ENCODE measurements at regions not wholly inside any gene's neighbourhood (a gene's known extent, or its start where the extent isn't known, plus 50 kb on each side); places are given as distances from the start of the nearest gene placed in this dataset.

DNA sequence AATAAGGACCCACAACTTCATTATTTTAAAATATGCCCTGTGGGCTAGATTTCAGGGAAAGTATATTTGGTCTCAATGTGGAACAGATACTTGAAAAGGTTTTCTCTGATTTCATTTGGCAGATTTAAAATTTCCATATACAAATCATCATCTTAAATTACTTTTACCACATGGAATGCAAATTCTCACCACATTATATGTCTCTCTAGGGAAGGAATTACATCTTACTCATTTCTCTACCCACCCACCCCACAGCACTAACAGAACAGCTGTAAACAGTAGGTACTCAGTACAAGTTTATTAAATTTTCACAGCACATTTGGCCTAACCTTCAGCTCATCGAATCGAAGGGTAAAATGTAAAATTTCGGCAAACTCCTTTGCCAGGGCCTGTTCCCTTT lies 104.0 kb downstream of the CYRIA start:
- no peak for DNase-seq

DNA sequence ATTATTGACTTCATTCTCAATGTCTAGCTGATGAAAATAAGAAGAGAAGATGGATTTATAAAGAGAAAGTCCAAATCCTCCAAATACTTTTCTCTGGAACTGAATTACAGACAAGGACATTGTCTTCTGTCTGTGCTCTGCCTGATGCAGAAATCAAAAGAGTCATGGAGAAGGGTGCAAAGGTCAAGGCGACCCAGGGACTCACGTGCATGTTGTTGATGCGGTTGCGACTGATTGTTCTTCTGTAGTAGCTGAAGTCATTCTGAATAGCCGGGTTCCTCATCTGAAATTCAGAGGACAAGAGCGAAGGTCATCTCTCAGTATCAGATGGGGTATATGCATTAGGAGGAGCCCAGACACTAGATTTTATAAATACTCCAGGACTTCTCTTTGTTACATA lies 104.4 kb downstream of the CYRIA start:
- DNase-seq, result no peak

DNA sequence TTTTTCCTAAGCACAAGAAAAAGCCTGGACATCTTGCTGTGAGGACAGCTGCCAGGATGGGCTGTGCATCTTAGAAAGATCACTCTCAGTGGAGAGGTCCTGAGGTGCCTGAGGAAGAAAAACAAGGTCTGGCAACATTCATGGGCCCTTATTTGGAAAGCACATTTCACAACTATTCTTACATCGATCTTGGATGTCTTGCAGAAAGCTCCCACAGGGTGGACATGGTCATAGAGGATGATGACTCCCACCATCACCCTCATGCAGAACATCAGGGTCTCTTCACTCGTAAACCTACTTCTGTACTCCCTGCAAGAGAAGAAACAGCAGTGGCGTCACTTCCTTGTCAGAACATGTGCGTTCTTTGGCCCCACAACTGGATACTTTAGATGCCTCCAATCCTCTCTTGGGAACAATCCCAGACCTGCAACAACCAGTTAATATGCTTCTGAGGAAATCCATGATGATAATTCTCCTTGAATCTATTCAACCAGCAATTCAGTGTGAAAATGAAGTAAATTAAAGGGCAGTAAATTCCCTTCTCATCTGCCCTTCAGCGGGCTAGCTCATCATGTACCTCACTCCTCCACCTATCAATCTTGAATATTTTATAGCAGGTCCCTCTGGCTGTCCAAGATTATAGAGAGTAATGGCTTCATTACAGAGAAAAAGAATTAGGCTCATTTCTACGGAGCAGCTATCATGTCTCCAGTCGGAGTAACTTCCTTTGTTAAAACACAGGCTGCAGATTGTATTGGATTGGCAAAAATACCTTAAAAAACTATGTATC lies 106.2 kb downstream of the CYRIA start:
- DNase-seq, result no peak

DNA sequence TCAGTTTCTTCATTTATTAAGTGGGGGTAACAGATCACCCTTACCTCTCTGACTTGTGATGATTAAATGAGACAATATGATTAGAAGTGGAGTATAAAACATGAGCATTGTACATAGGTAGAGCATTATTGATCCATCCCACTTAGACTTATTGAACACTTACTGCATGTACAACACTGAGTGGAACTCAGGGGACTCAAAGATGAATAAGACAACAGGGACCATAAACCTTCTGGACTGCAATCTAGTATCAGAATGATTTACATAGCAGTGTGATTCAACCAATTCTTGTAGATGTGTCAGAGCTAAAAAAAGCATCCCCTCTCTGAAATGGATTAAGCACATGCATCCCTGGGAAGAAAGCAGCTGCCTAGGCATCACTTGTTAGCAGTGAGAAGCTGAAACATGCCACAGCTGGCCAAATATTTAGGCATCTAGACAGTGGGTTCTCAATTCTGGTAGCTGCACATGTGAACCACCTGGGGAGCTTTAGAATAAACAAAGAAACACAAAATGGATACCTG lies 111.5 kb downstream of the CYRIA start:
- no peak for DNase-seq

DNA sequence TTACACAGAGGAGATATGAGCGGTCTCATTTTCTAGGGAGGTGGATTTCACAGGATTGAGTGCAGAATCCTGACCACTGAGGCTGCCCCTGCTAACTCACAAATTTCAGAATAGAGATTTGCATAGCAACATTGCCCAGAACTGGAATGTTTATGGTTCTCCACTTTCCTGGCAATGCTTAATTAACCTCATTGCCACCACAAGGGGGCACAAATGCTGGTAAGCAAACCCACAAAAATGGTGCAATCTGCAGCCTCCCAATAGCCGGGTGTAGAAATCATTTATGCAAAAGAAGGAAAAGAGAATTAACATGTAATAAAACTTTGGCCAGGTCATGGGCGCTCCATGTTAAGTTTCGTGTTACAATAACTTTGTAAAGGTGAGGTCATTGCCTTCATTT lies 112.4 kb downstream of the CYRIA start:
- DNase-seq, result no peak

DNA sequence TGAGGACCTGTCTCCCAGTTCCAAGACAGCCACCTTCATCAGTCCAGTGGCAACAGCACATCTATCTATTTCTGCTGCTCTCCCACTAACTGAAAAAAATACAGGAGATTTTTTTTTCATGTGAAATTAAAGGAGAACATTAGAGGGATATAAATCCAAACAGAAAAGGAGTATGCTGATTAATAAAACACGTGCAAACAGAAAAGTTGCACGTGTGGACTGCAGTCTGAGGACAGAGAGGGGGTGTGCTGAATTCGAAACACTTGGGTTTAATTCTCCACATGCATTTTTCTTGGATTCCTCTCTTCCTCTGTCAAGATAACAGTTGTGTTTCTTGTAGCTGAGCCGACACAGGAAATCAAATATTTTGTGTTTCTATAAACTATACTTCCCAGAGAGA lies 113.4 kb downstream of the CYRIA start:
- DNase-seq, result no peak

DNA sequence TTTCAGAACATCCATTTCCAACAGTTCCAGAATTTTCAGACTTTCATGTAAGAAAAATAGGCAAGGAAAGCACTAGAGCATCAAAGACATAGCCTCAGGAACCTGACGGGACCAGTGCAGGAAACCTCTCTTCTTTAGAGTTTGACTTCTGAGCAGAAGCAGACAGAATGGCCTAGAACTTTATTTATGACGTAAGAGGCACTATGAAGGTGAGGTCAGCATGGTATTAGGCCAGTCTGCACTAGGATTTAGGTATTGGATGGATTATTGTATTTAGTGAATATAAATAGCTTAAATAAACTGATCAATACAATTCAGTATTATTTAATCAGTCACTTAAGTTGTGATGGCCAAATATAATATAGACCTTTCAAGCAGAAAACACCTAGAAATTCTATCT lies 117.6 kb downstream of the CYRIA start:
- no peak for DNase-seq

DNA sequence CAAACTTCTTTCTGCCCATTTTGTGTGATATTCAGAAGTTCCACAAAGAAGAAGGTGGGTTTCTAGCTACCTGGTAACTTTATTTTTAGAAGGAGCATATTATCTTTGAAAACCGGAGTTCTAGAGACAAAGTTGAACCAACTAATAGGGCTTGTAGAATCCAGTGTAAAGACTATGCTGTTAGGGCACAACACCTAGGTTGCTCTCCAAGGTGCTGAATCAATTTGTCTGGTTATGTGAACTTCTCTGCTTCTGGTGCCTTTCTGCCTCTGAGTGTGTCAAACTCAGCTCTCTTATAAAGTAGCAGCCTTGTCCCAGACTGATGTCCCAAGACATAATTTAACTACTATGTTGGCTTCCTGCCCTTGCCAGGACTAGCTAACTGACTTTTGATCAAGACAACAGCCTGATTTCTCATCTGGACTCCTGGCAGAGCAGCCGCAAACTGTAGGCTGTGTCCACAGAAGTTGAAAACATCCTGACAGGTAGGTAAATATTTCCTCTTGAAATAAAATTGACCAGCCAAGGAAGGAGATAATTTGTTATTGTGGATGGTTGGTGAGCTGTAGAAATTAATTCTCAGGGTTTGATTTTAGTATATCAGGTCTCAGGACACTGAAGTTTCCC lies 119.4 kb downstream of the CYRIA start:
- no peak for DNase-seq

DNA sequence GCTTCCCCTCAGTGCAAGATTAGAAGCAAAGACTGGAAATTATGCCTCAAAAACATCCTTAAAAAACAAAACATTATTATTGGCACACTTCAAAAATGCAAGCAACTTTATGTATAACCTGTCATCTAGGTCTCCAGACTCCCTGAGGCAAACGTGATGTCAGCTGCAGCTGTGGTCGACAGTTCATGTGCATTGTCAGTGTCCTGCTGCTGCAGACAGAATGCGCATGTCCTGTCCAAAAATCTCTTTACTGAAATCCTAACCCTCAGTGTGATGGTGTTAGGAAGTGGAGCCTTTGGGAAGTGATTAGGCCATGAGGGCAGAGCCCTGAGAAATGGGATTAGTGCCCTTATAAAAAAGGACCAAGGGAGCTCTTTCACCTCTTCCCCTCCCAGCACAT lies 126.9 kb downstream of the CYRIA start:
- no peak for DNase-seq

DNA sequence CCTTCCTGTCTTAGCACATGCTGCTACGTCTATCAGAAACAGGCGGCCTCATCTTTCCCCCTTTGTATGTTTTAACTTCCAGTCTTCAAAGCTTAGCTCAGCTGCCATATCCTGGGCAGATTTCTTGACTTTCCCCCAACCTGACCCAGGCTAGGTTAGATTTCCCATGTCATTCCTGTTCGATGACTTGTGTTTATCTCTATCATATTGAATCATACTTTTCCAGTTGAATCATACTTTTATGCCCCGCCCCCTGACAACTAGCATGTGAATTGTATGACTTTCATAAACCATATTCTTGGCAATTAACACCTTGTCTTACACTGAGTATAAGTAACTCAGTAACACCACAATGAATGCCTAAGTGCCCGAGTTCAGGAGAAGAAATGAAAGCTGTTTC lies 128.3 kb downstream of the CYRIA start:
- no peak for DNase-seq

DNA sequence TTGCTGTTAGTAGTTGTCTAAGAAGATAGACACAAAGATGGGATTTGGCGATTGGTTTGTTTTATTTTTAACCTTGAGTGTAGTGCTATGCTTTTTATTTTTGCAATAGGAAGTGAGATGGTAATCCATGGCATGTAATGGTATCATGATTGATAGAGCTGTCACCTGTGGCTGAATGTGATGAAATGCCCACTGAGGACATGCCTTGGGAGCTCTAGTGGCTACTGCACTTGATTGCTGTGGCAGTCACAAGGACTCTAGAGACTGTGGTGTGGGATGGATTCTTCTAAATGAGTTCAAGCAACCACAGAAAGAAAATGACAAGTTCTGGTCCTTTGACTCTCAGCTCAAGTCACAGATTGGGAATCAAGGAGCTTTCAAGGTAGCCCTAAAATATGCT lies 139.4 kb downstream of the CYRIA start:
- no peak for DNase-seq

DNA sequence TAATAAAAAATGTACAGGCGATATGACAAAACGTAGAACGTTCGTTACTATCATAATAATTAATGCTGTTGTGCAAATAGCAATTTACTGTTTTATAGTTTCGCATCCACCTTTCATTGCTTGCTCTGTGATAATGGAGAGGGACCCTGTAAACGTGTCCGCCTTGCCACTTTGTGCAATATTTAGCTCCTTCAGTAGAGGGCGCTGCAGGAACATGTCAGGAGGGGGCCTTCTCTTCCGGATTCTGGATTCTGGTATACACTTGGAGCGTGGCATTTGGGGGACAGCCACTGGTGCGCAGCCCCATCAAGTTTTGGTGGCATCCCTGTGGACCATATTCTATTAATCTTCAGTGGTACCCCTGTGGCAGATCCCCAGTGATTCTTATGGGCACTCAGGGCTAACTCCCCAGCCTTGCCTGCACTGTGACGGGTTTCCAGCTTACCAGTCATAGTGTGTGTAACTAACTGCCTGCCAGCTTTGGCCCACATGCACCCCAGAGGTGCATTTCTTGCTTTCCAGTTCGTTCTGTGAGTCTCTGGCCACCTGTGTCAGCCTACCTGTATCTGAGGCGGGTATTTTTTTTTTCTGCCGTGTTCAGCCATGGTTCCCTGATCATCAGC lies 140.3 kb downstream of the CYRIA start:
- DNase-seq, result no peak

DNA sequence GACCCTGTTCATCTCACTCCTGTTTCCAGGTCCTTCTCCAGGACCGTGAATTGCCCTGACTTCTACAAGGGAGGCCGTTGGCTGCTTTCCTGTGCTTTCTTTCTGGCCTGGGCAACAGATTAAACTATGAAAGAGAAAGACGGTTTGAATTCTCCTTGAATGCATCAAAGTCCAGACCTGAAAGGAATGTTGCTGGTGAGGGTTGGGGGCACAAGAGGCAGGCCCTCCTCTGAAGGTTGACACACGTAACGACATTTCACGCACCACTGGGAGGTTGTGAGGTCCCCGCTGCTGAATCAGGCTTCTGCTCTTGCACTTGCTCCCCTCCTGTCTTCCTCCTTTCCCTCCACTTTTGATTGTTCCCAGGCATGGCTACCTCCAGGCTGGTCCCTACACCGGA lies 141.9 kb downstream of the CYRIA start:
- no peak for DNase-seq

DNA sequence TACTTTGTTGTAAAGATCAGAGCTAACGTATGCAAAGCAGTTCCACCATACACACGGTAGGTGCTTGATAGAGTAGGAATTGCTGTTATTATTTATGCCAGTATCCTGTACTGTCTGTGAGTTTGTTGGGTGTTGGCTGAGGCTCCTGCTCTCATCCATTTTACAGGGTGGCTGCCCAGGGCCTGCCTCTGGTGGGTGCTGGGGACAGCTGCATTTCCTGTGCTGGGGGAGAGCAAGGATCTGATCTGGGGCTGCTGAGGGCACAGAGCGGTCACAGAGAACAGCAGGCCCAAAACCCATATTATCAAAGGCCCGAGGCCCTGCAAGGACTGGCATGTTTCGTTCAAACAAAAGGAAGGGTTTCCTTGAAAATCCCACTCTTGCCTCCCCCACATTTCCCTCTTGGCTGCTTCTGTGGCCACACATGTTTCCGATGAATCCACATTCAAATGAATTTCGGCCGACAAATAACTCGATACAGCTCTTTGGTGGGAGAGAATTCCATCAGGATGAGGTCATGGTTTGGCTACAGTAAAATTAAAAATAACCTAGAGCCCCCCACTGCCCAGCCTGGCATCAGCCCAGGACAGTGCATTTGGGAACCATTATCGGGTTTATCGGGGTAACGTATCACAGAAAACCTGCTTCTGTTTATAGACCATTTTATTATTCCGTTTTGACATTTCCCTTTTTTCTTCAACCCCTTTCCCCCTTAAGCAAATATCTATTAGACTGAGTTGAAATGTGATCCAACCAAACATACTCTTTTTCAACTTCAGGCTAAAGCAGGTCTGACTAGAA lies 143.4 kb downstream of the CYRIA start:
- DNase-seq, result no peak

DNA sequence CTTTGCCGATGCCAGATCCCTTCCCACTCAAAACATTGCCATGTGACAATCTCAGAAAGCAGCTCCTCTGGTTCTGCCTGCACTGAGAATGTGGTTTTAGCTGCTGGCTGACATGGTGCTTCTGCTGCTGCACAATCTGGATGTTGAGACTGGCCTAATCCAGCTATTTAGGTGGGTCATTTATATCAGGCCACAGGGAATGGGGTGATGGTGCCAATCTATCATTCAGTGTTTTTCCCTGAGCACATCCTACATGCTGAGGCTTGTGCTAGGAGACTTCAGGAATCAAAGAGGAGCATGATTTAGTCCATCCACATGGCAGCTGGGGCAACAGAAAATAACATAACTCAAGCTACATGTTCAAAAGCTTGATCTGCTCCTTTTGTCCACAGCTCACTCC lies 144.7 kb downstream of the CYRIA start:
- no peak for DNase-seq

DNA sequence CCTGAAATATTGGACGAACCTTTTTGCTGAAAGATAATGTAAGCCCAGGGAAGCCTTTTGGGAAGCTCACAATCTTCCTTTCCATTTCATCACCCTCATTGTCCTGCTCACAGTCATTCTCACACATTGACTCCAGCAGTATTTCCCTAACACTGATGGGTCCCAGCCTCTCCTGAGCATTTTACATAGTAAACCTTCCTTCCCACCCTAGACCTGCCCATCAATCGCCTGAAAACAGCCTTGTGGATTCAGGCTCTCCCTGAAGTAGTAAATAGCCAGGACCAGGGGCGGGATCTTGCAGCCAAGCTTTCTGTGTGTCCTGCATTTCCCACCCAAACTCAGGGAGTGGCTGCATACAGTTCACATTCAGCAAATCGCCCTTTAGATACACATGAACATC lies 149.9 kb downstream of the CYRIA start:
- no peak for DNase-seq

DNA sequence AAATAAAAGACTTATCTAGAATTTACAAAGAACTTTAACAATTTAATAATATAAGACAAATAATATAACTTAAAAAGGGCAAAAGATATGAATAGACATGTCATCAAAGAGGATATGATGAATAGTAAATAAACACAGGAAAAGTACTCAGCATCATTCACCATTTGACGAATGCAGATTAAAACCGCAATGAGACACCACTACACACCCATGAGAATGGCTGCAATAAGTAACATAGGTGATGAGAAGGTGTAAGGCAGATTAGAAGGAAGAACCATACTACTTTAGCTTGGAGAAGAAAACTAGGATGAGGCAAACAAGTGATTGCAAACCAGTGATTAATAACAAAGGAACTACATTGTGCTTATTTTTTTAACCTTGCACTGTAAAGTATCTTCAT lies 152.0 kb downstream of the CYRIA start:
- DNase-seq, result no peak

DNA sequence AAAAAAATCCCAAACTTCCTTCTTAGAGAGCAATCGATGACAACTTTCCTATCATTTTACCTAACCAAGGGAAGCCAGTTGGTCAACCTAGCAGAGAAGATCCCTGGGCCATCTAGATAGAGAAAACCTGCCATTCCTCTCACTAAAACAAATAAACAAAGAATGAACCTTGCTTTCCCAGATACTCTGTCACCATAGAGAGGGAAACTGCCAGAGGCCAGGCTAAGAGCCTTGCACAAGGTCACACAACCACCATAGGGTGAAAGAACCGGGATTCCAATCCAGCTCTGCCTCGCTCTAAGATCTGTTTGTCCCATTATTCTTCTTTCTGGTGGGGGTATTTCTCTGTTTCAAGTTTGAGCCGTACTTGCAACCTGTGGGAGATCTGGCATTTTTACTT lies 154.6 kb downstream of the CYRIA start:
- no peak for DNase-seq

DNA sequence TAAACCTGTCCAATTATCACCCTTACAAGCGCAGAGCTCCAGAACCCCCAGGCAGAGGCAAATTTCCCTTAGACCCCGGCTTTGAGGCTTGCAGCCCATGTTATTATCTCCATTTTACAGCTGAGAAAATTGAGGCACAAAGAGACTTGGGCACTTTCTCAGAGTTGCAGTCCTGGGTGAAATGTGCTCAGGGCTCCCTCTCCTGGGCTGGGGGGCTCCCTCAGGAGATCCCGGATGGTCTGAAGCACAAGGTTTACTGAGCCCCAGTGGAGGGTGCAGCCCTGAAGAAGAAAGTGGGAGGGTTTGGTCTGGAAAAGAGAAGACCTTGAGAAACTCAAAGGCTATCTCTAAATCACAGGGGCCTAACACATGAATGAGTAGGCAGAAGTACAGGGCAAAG lies 156.6 kb downstream of the CYRIA start:
- no peak for DNase-seq

DNA sequence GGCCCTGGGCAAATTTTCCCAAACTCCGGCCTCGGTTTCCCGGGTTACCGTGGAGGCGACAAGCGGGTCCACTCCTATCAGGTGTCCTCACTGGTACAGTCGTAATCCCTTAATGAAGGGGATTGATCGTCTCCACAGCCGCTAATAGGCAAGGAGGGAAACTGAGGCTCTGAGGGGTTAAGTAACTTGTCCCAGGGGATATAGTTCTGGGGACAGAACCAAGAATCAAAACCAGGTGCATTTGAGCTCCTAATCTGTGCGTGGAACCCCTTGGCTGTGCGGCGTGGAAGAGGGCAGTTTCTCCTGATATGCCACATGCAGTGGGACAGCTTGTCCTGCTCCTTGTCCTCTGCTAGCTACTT lies 157.2 kb downstream of the CYRIA start:
- DNase-seq, result no peak

DNA sequence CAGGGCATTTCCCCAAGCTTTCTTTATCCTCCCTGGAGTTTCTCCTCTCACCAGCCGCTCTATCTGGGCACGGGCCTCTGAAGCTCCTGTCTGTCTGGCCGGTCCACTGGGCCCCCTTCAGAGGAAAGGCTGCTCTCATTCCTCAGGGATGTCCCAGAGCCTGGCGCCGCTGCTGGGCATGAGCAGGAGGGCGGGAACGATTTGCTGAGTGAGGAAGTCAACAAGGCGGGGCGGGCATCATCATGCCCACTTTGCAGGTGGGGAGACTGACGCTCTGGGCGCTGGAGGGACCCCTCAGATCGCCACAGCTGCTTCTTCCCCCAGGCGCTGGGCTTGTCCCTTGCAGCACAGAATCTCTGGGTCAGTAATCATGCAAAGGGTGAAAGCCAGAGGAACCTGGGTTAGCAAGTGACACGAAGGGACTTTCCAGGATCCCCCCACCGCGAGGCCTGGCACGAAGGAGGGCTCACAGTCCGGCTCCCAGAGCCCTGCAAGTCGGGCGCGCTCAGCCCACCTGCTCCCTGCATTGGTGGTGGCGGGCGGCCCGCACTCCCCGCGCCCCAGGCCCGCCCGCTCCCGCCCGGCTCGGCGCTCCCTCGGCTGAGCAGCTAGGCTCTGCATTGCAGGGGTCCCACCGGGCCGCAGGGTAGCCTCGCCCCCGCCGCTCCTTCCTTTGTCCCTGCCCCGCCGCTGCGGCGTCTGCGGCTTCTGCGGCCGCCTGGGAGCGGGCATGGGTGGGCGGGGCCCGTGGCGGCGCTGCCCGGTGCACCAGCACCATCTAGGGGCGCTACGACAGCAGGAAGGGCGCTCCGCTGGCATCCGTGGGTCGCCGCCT lies 157.8 kb downstream of the CYRIA start:
- no peak for DNase-seq

DNA sequence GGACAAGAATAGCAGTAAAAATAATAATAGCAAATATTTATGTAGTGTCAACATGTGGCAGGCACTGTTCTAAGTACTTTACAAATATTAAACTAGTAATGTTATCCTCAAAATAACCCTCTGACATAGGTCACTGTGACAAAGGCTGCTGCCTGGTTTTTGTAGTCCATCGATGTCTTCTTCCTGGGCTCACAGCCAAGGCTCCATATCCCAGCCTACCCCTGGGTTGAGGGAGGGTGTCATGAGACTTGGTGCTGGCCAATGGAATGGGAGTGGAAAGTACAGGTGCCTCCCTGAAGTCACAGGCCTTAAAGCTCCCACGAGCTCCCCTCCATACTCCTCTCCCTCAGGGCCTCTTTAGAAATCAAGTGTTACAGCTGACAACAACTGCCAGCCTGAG lies 159.3 kb downstream of the CYRIA start:
- no peak for DNase-seq

Data from effector CD4-positive, alpha-beta T cell (primary cell).